GM12873 (cell line): ENCODE measurements at regions not wholly inside any gene's neighbourhood (a gene's known extent, or its start where the extent isn't known, plus 50 kb on each side); places are given as distances from the start of the nearest gene placed in this dataset.

Experiments used
- CTCF ChIP-seq: IDR thresholded peaks from 2 replicates; pipeline ENCODE4 v1.5.1; 2012; ENCODE audit warnings: low read depth, mild to moderate bottlenecking, moderate library complexity, low read length, control low read depth; ENCODE audit not compliant: insufficient read depth; ENCODE audit errors: missing control alignments

GRCh38 chr5:142445266-142445665 is 120.4 kb upstream of the SPRY4 start:
- no peak for TF ChIP-seq CTCF

DNA sequence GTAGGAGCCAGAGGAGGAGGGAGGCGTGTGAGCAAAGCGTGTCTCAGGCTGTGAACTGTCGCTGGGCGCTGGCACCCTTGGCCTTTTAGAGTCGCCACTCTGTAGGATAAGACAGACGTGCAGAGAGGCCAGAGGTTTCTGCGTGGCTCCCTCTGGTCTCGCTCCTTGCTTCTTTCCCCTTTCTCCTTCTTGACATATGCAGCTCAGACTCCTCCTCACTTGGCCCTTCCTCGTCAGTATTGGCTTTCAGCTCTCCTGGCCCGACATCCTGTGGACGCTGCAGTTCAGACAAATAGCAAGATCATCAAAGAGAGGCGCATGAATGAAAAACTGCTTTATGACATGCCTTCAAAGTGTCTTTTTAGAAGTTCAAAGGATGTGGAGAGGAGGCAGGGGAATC is 116.8 kb upstream of the SPRY4 start:
- TF ChIP-seq CTCF: no peak

- no peak for TF ChIP-seq CTCF
These were observed 114.5 kb upstream of the SPRY4 start for GRCh38 chr5:142439207-142439860.

DNA sequence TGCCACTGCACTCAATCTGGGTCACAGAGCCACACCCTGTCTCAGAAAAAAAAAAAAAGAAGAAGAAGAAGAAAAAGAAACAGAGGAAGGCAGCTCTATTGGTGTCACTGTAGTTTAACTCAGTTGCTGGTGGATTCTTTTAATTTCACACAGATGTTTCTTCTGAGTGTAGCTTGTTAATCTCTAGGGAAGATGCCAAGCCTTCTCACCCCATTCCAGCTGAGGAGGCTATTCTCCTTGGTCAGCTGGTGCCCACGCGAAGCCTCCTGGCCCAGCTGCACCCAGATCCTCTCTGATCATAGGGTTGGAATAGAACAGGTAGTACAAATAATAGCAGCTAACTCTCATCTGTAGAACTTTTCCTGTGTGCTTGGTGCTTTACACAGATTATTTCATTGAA is 113.8 kb upstream of the SPRY4 start:
- TF ChIP-seq CTCF: no peak

DNA sequence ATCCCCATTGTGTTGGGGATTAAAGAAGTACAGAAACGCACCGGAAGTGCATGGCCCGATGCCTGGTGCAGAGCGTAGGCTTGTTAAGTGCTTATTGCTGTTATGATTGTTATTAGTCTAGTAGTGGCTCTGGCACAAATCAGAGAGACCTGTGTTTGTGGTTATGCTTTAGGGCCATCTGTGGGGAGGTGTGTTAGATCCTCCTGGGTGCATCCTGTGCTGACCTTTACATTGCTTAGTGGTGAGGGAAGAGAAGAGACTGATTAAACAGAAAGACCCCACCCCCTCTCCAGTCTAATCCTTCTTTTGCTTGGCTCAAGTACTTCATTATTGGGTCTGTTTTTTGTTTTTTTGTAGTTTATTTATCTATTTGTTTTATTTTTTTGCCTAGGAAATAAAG is 112.7 kb upstream of the SPRY4 start:
- TF ChIP-seq CTCF: no peak

DNA sequence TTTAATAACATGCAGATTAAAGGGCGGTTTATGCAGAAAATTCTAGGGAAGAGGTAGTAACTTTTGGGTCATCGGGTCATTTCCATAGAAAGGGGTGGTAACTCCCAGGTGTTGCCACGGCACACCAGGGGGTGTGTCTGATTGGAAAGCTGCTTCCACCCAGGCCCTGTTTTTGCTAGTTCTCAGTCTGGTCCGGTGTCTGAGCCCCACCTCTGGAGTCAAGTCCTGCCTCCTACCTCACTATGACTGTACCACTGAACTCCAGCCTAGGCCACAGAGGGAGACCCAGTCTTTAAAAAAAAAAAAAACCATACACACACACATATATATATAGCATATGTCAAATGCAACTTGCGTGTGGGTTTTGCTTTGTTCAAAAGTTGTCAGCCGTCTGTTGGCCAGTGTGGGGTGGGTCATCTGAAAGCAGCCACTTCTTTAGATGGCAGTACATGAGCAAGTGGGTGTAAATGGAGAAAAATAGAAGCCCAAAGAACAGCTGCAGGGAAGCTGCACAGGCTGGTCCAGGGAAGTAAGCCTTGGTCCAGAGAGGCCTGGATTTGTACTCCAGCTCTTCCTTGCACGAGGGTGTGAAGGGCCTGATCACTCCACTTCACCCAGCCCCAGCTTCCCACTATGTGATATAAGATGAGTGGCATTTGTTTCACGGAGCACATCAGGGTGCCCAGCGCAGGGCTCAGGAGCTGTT is 110.7 kb upstream of the SPRY4 start:
- TF ChIP-seq CTCF: no peak

DNA sequence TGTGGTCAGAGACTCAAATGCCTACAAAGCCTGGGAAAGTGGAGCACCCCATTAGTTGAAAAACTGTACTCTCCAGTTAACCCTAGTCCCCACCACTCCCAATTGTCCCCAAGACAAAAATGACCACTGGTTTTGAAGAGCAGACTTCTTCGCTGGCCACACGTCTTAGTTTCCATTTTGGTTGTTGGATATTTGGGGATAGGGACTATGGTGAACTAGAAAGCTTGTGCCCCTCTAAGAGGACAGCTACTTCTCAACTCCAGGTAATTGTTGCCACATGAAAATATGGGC is 109.4 kb upstream of the SPRY4 start:
- TF ChIP-seq CTCF: no peak
